ENCODE measurements at regions not wholly inside any gene's neighbourhood (a gene's known extent, or its start where the extent isn't known, plus 50 kb on each side); places are given as distances from the start of the nearest gene placed in this dataset.

DNA sequence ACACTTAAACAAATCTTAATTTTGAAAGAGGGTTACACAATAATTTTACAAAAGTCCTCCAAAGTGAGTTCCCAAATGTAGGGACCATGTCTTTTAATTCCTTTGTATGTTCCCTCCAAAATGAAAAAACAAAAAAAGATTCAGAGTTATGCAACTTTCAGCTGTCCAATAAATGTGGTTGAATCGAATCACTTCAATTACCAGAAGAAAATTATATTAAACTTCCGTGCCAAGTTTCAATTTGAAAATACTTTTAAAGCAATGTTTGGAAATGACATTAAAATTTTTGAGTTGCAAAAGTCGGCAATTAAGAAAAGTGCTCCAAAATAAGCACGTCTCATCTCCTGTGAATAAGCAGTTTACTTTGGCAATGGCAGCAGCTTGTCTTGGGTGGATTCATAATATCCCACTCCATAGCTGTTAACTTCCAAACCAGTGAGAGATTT, 60.3 kb upstream of the C1GALT1 start:
- Histone ChIP-seq H3K4me1 (ENCODE audit: control insufficient read depth, extremely low read depth, insufficient read depth, low read length) (peaks cover 10% of the 10 kb centered on the region), H3K27me3 (ENCODE audit: control insufficient read depth, extremely low read depth, insufficient read depth, low read length) (no peaks in the 10 kb centered on the region), H3K4me3 (ENCODE audit: control insufficient read depth in 2 of 3, extremely low read depth in 1 of 3, insufficient read depth in 2 of 3, low read depth in 1 of 3, low read length in 3 of 3) (no peak overlapping the region), H3K27ac (ENCODE audit: control insufficient read depth, insufficient read depth, low read length) (no peak overlapping the region), H3K36me3 (ENCODE audit: control insufficient read depth in 2 of 2, extremely low read depth in 1 of 2, insufficient read depth in 2 of 2, low read length in 2 of 2) (no peaks in the 10 kb centered on the region), H3K79me2 (ENCODE audit: control insufficient read depth, insufficient read depth, low read length) (no peaks in the 10 kb centered on the region), H3K9ac (ENCODE audit: control insufficient read depth, extremely low read depth, insufficient read depth, low read length) (no peak overlapping the region), H3K9me1 (ENCODE audit: control insufficient read depth, extremely low read depth, insufficient read depth, low read length) (no peaks in the 10 kb centered on the region), H2AFZ (ENCODE audit: control insufficient read depth, low read length) (no peak overlapping the region), H3K4me2 (ENCODE audit: control insufficient read depth, extremely low read depth, insufficient read depth, low read depth, low read length) (no peak overlapping the region), H3K9me3 (ENCODE audit: control insufficient read depth, low read depth, low read length) (no peaks in the 10 kb centered on the region), H4K20me1 (ENCODE audit: control insufficient read depth, extremely low read depth, insufficient read depth, low read length) (no peaks in the 10 kb centered on the region)
- dilution Hi-C loops (cut with MboI; ENCODE audit: extremely low pct_ligation_motif_present, low sequenced_read_pairs) = no loop called here
- TF ChIP-seq CTCF (optimal IDR thresholded peaks at IDR 0.05 in 1 of 3, IDR thresholded peaks at IDR 0.05 in 1 of 3, conservative IDR thresholded peaks at IDR 0.05 in 1 of 3; ENCODE audit: extremely low read depth in 1 of 3, insufficient read depth in 2 of 3, low read length in 3 of 3) (no peak), EZH2 (IDR thresholded peaks at IDR 0.05; ENCODE audit: low read length) (no peak)
- no peak for FAIRE-seq
- no peak for DNase-seq (ENCODE audit: low read depth, low spot score)

GRCh38 chr7:7122701-7123281, 59.6 kb upstream of the C1GALT1 start:
- Histone ChIP-seq H2AFZ (ENCODE audit: control insufficient read depth, low read length) (no peak overlapping the region), H3K4me2 (ENCODE audit: control insufficient read depth, extremely low read depth, insufficient read depth, low read depth, low read length) (peak overlapping the region; percentile 18), H3K9ac (ENCODE audit: control insufficient read depth, extremely low read depth, insufficient read depth, low read length) (no peak overlapping the region), H3K27ac (ENCODE audit: control insufficient read depth, insufficient read depth, low read length) (no peak overlapping the region), H3K36me3 (ENCODE audit: control insufficient read depth in 2 of 2, extremely low read depth in 1 of 2, insufficient read depth in 2 of 2, low read length in 2 of 2) (no peaks in the 10 kb centered on the region), H3K9me3 (ENCODE audit: control insufficient read depth, low read depth, low read length) (no peaks in the 10 kb centered on the region), H3K4me3 (ENCODE audit: control insufficient read depth in 2 of 3, extremely low read depth in 1 of 3, insufficient read depth in 2 of 3, low read depth in 1 of 3, low read length in 3 of 3) (no peak overlapping the region), H4K20me1 (ENCODE audit: control insufficient read depth, extremely low read depth, insufficient read depth, low read length) (no peaks in the 10 kb centered on the region), H3K4me1 (ENCODE audit: control insufficient read depth, extremely low read depth, insufficient read depth, low read length) (peaks cover 10% of the 10 kb centered on the region), H3K27me3 (ENCODE audit: control insufficient read depth, extremely low read depth, insufficient read depth, low read length) (no peaks in the 10 kb centered on the region), H3K79me2 (ENCODE audit: control insufficient read depth, insufficient read depth, low read length) (no peaks in the 10 kb centered on the region), H3K9me1 (ENCODE audit: control insufficient read depth, extremely low read depth, insufficient read depth, low read length) (no peaks in the 10 kb centered on the region)
- no peak for DNase-seq (ENCODE audit: low read depth, low spot score)
- dilution Hi-C loops (cut with MboI; ENCODE audit: extremely low pct_ligation_motif_present, low sequenced_read_pairs) = no loop called here
- peak; percentile 32 for FAIRE-seq
- no peak for TF ChIP-seq CTCF (optimal IDR thresholded peaks at IDR 0.05 in 1 of 3, IDR thresholded peaks at IDR 0.05 in 1 of 3, conservative IDR thresholded peaks at IDR 0.05 in 1 of 3; ENCODE audit: extremely low read depth in 1 of 3, insufficient read depth in 2 of 3, low read length in 3 of 3)
- TF ChIP-seq EZH2 (IDR thresholded peaks at IDR 0.05; ENCODE audit: low read length) = no peak
